Caco-2 (cell line): ENCODE measurements at regions not wholly inside any gene's neighbourhood (a gene's known extent, or its start where the extent isn't known, plus 50 kb on each side); places are given as distances from the start of the nearest gene placed in this dataset.

ENCODE experiments used
- BruUV-seq: library from RNA; stranded (reverse); fragments of 400-500 nt; replicated peaks from 2 replicates; lab custom pipeline; 2021; lab: Mats Ljungman, UMichigan
- CTCF ChIA-PET: fragments of 300-600 bp; sonication (Branson Sonifier 250); formaldehyde crosslinking; loops from one replicate; lab custom pipeline; 2022; ENCODE audit warnings: antibody characterized with exemption; lab: Charles Lee
- POLR2A ChIA-PET: fragments of 300-600 bp; sonication (Branson Sonifier 250); formaldehyde crosslinking; loops from one replicate; lab custom pipeline; 2022; ENCODE audit warnings: antibody characterized with exemption; lab: Charles Lee
- DNase-seq, 2 experiments: peaks; one replicate each; pipeline versions ENCODE4 v3.0.0 to v3.0.0-alpha.2; 2020 to 2022
- H3K27me3 ChIP-seq: replicated peaks from 2 replicates; pipeline ENCODE4 v1.6.0; 2011; ENCODE audit warnings: low read length; ENCODE audit not compliant: control insufficient read depth, insufficient read depth
- H3K36me3 ChIP-seq: 2 replicates; pipeline ENCODE4 v1.5.1; 2011; ENCODE audit warnings: low read length; ENCODE audit not compliant: control insufficient read depth, insufficient read depth
- H3K4me1 ChIP-seq: fragments of 250-450 bp; sonication (Bioruptor Pico); 2 replicates; pipeline ENCODE4 v1.5.1; 2020; ENCODE audit warnings: mild to moderate bottlenecking
- H3K4me3 ChIP-seq: 2 replicates; pipeline ENCODE4 v1.5.1; 2011; ENCODE audit warnings: low read depth, mild to moderate bottlenecking, control low read depth, low read length
- H3K9me3 ChIP-seq: fragments of 250-450 bp; sonication (Bioruptor Pico); 2 replicates; pipeline ENCODE4 v1.5.1; 2020; ENCODE audit warnings: mild to moderate bottlenecking, moderate library complexity
- H3K27ac Mint-ChIP-seq: one replicate; pipeline ENCODE4 v1.8.0; 2022; ENCODE audit warnings: mixed read lengths; ENCODE audit not compliant: unreplicated experiment
- H3K27me3 Mint-ChIP-seq: one replicate; pipeline ENCODE4 v1.8.0; 2022; ENCODE audit warnings: mixed read lengths; ENCODE audit not compliant: insufficient read depth, unreplicated experiment
- H3K36me3 Mint-ChIP-seq: one replicate; pipeline ENCODE4 v1.8.0; 2022; ENCODE audit warnings: mild to moderate bottlenecking, mixed read lengths; ENCODE audit not compliant: insufficient read depth, unreplicated experiment
- H3K4me1 Mint-ChIP-seq: one replicate; pipeline ENCODE4 v1.8.0; 2022; ENCODE audit warnings: low read depth, mixed read lengths; ENCODE audit not compliant: unreplicated experiment
- H3K4me3 Mint-ChIP-seq: one replicate; pipeline ENCODE4 v1.8.0; 2022; ENCODE audit warnings: mild to moderate bottlenecking, moderate library complexity, mixed read lengths; ENCODE audit not compliant: unreplicated experiment
- H3K9me3 Mint-ChIP-seq: one replicate; pipeline ENCODE4 v1.8.0; 2022; ENCODE audit warnings: mixed read lengths; ENCODE audit not compliant: unreplicated experiment
- intact Hi-C: fragments of 100-400 bp; cut with micrococcal nuclease; formaldehyde crosslinking; loops from one replicate; pipeline ENCODE4 v1.10.0; 2022; ENCODE audit not compliant: unreplicated experiment
- TF ChIP-seq, protein P1 (sequence below), 2 experiments: fragments of 200-600 bp in 1 of 2; IDR thresholded peaks; 1 replicate in 1 of 2; 2 replicates in 1 of 2; pipeline versions ENCODE4 v1.5.1 to v1.8.0; 2011 to 2022; ENCODE audit warnings: antibody characterized with exemption in 1 of 2, control low read depth in 1 of 2, inconsistent platforms in 1 of 2, low read depth in 1 of 2, low read length in 1 of 2, mild to moderate bottlenecking in 1 of 2, moderate library complexity in 1 of 2; ENCODE audit not compliant: insufficient read depth in 1 of 2, severe bottlenecking in 1 of 2, unreplicated experiment in 1 of 2

GRCh38 chr1:192862271-192862670 lies 53.4 kb downstream of the RGS2 start:
- DNase-seq = no peak
- H3K27me3 Mint-ChIP-seq = no peaks in the 10 kb centered on the region
- CTCF ChIA-PET = no interaction called here
- Histone ChIP-seq H3K9me3 (no peaks in the 10 kb centered on the region; the same call in 1 of the 2 replicates), H3K4me3 (no peak overlapping the region), H3K4me1 (peaks cover 18% of the 10 kb centered on the region; the same call in 1 of the 2 replicates), H3K27me3 (no peaks in the 10 kb centered on the region), H3K36me3 (no peaks in the 10 kb centered on the region)
- no peak overlapping the region for H3K4me3 Mint-ChIP-seq
- no peaks in the 10 kb centered on the region for H3K4me1 Mint-ChIP-seq
- H3K27ac Mint-ChIP-seq = no peak overlapping the region
- TF ChIP-seq, protein P1, sequence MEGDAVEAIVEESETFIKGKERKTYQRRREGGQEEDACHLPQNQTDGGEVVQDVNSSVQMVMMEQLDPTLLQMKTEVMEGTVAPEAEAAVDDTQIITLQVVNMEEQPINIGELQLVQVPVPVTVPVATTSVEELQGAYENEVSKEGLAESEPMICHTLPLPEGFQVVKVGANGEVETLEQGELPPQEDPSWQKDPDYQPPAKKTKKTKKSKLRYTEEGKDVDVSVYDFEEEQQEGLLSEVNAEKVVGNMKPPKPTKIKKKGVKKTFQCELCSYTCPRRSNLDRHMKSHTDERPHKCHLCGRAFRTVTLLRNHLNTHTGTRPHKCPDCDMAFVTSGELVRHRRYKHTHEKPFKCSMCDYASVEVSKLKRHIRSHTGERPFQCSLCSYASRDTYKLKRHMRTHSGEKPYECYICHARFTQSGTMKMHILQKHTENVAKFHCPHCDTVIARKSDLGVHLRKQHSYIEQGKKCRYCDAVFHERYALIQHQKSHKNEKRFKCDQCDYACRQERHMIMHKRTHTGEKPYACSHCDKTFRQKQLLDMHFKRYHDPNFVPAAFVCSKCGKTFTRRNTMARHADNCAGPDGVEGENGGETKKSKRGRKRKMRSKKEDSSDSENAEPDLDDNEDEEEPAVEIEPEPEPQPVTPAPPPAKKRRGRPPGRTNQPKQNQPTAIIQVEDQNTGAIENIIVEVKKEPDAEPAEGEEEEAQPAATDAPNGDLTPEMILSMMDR (IDR thresholded peaks at IDR 0.05; ENCODE audit: insufficient read depth in 1 of 2, low read depth in 1 of 2, low read length in 1 of 2, severe bottlenecking in 1 of 2, unreplicated experiment in 1 of 2) = no peak
- POLR2A ChIA-PET = no interaction called here
- H3K9me3 Mint-ChIP-seq = no peaks in the 10 kb centered on the region
- no TSS peak for BruUV-seq
- intact Hi-C loops = no loop called here
- H3K36me3 Mint-ChIP-seq = no peaks in the 10 kb centered on the region

DNA sequence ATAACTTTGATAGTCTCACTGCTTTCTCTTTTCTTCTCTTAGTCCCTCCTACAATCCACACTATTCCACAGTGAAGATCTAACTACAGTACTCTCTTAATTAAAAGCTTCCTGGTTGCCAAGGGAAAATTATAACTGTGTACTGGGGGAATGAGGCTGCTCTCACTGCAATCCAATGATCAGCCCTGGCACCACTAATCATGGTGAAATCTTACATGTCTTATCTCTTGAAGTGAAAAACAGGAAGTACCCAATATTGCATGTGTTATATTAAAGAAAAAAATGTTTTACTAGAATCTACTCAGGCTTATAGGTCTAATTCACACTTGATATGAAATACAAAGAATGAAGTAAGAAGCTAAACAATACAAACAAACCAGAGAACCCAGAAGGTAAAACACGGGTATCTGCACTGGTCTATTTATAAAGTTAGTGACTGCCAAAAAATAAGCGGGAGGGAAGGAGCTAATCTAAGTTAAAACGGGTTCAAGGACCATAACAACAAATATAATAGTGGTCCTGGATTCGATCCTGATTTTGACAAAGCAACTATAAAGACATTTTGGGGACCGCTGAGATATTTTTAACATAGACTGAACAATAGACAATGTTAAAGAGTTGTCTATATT lies 57.5 kb downstream of the RGS2 start:
- TF ChIP-seq, protein P1 (IDR thresholded peaks at IDR 0.05; ENCODE audit: insufficient read depth in 1 of 2, low read depth in 1 of 2, low read length in 1 of 2, severe bottlenecking in 1 of 2, unreplicated experiment in 1 of 2) = no peak
- DNase-seq = no peak
- BruUV-seq = no TSS peak
- Histone ChIP-seq H3K9me3 (no peaks in the 10 kb centered on the region; the same call in 1 of the 2 replicates), H3K4me1 (peaks cover 10% of the 10 kb centered on the region; the same call in 1 of the 2 replicates), H3K27me3 (no peaks in the 10 kb centered on the region), H3K4me3 (no peak overlapping the region), H3K36me3 (no peaks in the 10 kb centered on the region)
- Mint-ChIP-seq H3K36me3 (no peaks in the 10 kb centered on the region), H3K9me3 (no peaks in the 10 kb centered on the region), H3K4me3 (no peak overlapping the region), H3K4me1 (no peaks in the 10 kb centered on the region), H3K27ac (no peak overlapping the region), H3K27me3 (no peaks in the 10 kb centered on the region)
- CTCF ChIA-PET = no interaction called here
- intact Hi-C loops = no loop called here
- POLR2A ChIA-PET = no interaction called here

DNA sequence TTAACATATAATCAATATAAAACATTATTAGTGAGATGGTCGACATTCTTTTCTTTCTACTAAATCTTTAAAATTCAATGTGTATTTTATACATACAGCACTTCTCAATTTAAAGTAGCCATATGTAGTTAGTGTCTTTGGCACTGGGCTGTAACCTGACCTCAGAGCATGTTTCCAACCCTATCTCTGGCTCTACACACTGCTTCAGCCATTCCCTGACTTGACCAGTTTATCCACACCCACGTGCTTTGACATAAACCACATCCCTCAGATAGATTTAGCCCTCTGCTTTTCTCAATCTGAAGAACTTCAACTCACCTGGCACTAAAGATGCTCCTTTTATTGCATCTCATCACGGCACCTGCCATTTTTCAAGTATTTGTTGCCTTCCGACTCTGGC lies 58.3 kb downstream of the RGS2 start:
- intact Hi-C loops = no loop called here
- CTCF ChIA-PET = no interaction called here
- Mint-ChIP-seq H3K27ac (no peak overlapping the region), H3K27me3 (no peaks in the 10 kb centered on the region), H3K4me1 (no peaks in the 10 kb centered on the region), H3K9me3 (no peaks in the 10 kb centered on the region), H3K36me3 (no peaks in the 10 kb centered on the region), H3K4me3 (no peak overlapping the region)
- H3K36me3 ChIP-seq = no peaks in the 10 kb centered on the region
- no TSS peak for BruUV-seq
- DNase-seq = no peak
- TF ChIP-seq, protein P1 (IDR thresholded peaks at IDR 0.05; ENCODE audit: insufficient read depth in 1 of 2, low read depth in 1 of 2, low read length in 1 of 2, severe bottlenecking in 1 of 2, unreplicated experiment in 1 of 2) = no peak
- H3K9me3 ChIP-seq = no peaks in the 10 kb centered on the region; the same call in 1 of the 2 replicates
- H3K4me3 ChIP-seq = no peak overlapping the region
- POLR2A ChIA-PET = no interaction called here
- no peaks in the 10 kb centered on the region for H3K27me3 ChIP-seq
- 0 out of 2 replicates have a peak, but pooled peaks cover 2% of the 10 kb centered on the region for H3K4me1 ChIP-seq
